AG10803 (cell line): ENCODE measurements at regions not wholly inside any gene's neighbourhood (a gene's known extent, or its start where the extent isn't known, plus 50 kb on each side); places are given as distances from the start of the nearest gene placed in this dataset.
A peak's percentile ranks its signal among the peaks of the same experiment; 100 is the strongest.

ENCODE experiments used
- DNase-seq: peaks from one replicate; pipeline ENCODE4 v3.0.0; 2010; ENCODE audit warnings: low read depth
- H3K4me3 ChIP-seq: 2 replicates; pipeline ENCODE4 v1.5.1; 2011; ENCODE audit warnings: mild to moderate bottlenecking, low read length, control low read depth
- TF ChIP-seq, protein P1 (sequence below): conservative IDR thresholded peaks from 2 replicates; pipeline ENCODE4 v1.5.1; 2011; ENCODE audit warnings: mild to moderate bottlenecking, low read length, control low read depth, inconsistent platforms

DNA sequence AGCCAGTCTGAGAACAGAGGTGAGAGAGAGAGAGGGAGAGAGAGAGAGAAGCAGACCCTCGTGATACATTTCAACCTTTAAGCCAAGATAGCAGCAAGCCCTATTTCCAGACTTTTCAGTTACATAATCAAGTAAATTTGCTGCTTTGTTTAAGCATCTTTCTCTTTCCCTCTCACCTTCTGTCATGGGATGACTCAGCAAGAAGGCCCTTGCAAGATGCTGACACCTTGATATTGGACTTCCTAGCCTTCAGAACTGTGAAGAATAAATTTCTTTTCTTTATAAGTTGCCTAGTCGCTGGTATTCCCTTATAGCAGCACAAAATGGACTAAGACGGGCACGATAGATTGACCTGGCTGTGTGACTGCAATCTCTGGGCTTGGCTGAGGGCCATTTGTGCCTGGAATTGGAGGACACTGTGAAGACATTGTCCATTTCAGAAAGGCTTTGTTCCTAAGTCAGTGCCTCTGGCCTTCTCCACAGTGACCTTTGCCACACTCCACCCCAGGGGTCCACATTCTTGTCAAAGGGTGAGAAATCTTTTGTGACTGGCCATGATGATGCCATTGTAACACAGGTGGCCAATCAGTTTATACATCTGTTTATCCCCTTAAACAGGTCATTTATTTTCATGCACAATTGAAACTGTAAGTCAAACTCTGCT lies 51.3 kb upstream of the ITSN2 start:
- DNase-seq: no peak
- H3K4me3 ChIP-seq: no peak overlapping the region
- TF ChIP-seq, protein P1, sequence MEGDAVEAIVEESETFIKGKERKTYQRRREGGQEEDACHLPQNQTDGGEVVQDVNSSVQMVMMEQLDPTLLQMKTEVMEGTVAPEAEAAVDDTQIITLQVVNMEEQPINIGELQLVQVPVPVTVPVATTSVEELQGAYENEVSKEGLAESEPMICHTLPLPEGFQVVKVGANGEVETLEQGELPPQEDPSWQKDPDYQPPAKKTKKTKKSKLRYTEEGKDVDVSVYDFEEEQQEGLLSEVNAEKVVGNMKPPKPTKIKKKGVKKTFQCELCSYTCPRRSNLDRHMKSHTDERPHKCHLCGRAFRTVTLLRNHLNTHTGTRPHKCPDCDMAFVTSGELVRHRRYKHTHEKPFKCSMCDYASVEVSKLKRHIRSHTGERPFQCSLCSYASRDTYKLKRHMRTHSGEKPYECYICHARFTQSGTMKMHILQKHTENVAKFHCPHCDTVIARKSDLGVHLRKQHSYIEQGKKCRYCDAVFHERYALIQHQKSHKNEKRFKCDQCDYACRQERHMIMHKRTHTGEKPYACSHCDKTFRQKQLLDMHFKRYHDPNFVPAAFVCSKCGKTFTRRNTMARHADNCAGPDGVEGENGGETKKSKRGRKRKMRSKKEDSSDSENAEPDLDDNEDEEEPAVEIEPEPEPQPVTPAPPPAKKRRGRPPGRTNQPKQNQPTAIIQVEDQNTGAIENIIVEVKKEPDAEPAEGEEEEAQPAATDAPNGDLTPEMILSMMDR: no peak

DNA sequence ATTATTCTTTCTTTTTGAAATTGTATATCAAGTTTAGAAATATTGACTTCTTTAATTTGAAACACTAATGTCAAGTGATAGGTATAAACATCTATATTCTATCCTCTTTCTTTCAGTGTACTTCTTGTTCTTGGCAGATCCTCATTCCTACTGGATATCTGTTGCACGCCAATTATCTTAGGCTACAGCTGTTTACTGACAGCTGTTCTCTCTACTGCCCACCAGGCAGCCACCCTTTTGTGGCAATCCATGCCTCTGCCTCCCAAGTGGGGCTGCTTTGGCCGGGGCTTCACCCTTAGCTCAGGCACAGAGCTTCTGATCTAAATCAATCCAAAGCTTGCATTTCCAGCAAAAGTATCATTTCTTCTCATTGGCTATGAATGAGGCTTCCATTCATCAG lies 50.6 kb upstream of the ITSN2 start:
- no peak for DNase-seq
- TF ChIP-seq, protein P1: no peak

DNA sequence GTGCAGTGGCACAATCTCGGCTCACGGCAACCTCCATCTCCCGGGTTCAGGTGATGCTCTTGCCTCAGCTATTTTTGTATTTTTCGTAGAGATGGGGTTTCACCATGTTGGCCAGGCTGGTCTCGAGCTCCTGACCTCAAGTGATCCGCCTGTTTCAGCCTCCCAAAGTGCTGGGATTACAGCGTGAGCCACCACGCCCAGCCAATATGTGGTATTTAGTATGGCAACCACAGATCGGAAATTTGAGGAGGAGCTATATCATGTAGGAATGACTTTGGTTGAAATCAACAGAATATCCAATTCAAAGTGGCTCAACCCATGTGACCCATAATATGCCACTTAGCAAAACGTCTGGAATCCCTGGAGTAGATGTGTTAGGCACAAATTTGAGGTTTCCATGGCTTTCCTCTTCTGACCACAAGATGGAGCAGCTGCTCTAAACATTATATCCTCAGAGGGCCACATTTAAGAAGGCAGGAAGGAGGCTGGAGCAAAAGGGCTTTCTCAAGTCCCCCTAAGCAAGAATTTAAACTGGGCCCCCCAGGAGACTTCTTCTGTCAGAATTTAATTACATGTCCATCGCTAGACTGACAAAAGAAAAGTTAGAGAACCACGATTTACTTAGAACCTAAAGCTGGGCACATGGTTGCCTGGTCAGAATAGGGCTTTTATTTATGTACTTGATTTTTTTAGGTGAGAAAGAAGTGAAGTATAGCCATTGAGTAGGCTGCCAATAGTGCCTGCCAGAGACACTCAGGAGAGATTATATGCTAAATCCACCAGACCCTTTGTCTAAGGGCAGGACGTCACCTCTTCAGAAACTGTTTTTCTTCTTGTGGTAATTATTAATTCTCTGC lies 49.6 kb upstream of the ITSN2 start:
- TF ChIP-seq, protein P1: peak; percentile 93
- DNase-seq: peak; percentile 71
- H3K4me3 ChIP-seq: no peak overlapping the region

More for the DNA sequence above, 50.6 kb upstream of the ITSN2 start:
- no peak overlapping the region for H3K4me3 ChIP-seq
